DOHH2 (cell line): ENCODE measurements at regions not wholly inside any gene's neighbourhood (a gene's known extent, or its start where the extent isn't known, plus 50 kb on each side); places are given as distances from the start of the nearest gene placed in this dataset.

Source experiments
- EZH2phosphoT487 ChIP-seq: fragments of 200-600 bp; sonication (generic); IDR thresholded peaks from 2 replicates; pipeline ENCODE4 v1.6.1; 2017; ENCODE audit warnings: borderline replicate concordance, mild to moderate bottlenecking, antibody characterized with exemption, low read length, moderate library complexity, mixed read lengths
- TF ChIP-seq, protein P1 (sequence below): fragments of 200-600 bp; sonication (generic); IDR thresholded peaks from one replicate; pipeline ENCODE4 v1.5.1; 2014; ENCODE audit warnings: antibody characterized with exemption, mild to moderate bottlenecking, low read depth, low read length; ENCODE audit not compliant: poor library complexity, severe bottlenecking

DNA sequence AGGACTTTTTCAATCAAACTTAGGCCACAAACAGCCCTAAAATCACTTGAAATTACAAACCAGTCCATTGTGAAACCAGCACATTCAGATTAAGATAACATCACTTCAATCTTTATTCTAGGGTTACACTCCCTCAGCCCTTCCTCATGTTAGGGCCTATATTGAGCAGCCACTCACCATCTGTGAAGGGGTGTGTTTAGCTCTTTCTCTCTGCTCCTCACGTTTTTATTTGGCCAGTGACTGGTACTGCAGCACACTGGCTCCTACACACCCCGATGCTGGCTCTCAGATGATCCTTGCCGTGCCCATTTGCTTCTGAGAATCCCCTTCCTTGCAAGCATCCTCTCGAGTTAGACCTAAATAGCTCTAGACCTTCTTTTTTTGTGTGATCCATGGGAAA is 604.5 kb downstream of the INHBA start:
- TF ChIP-seq, protein P1, sequence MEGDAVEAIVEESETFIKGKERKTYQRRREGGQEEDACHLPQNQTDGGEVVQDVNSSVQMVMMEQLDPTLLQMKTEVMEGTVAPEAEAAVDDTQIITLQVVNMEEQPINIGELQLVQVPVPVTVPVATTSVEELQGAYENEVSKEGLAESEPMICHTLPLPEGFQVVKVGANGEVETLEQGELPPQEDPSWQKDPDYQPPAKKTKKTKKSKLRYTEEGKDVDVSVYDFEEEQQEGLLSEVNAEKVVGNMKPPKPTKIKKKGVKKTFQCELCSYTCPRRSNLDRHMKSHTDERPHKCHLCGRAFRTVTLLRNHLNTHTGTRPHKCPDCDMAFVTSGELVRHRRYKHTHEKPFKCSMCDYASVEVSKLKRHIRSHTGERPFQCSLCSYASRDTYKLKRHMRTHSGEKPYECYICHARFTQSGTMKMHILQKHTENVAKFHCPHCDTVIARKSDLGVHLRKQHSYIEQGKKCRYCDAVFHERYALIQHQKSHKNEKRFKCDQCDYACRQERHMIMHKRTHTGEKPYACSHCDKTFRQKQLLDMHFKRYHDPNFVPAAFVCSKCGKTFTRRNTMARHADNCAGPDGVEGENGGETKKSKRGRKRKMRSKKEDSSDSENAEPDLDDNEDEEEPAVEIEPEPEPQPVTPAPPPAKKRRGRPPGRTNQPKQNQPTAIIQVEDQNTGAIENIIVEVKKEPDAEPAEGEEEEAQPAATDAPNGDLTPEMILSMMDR: no peak
- TF ChIP-seq EZH2phosphoT487: no peak
